GM21381 (cell line): ENCODE measurements at regions not wholly inside any gene's neighbourhood (a gene's known extent, or its start where the extent isn't known, plus 50 kb on each side); places are given as distances from the start of the nearest gene placed in this dataset.

Experiments
- ATAC-seq: cut with Tn5 transposase; IDR thresholded peaks from one replicate; pipeline ENCODE4 v1.9.1; 2021; ENCODE audit warnings: mild to moderate bottlenecking, moderate library complexity; ENCODE audit not compliant: unreplicated experiment

GRCh38 chr10:128879030-128879429 is 588.0 kb upstream of the MGMT start:
- no peak for ATAC-seq

GRCh38 chr10:128879441-128880140 is 587.5 kb upstream of the MGMT start:
- ATAC-seq = no peak

- ATAC-seq = no peak
These were observed 586.8 kb upstream of the MGMT start for GRCh38 chr10:128880159-128880725.

- ATAC-seq = no peak
These were observed 586.0 kb upstream of the MGMT start for GRCh38 chr10:128881086-128881485.

- ATAC-seq = no peak
These were observed 583.6 kb upstream of the MGMT start for GRCh38 chr10:128883231-128884032.

GRCh38 chr10:128884033-128884425 is 583.0 kb upstream of the MGMT start:
- ATAC-seq = no peak

GRCh38 chr10:128884496-128885072 is 582.5 kb upstream of the MGMT start:
- no peak for ATAC-seq

- no peak for ATAC-seq
These were observed 581.2 kb upstream of the MGMT start for GRCh38 chr10:128885573-128886555.

GRCh38 chr10:128887856-128888255 is 579.2 kb upstream of the MGMT start:
- no peak for ATAC-seq

- no peak for ATAC-seq
These were observed 575.0 kb upstream of the MGMT start for GRCh38 chr10:128892005-128892404.

- ATAC-seq = no peak
These were observed 572.4 kb upstream of the MGMT start for GRCh38 chr10:128894641-128895040.

- no peak for ATAC-seq
These were observed 571.6 kb upstream of the MGMT start for GRCh38 chr10:128895473-128895872.

GRCh38 chr10:128896116-128896795 is 570.8 kb upstream of the MGMT start:
- ATAC-seq = no peak

GRCh38 chr10:128896963-128897362 is 570.1 kb upstream of the MGMT start:
- ATAC-seq = no peak

- no peak for ATAC-seq
These were observed 569.5 kb upstream of the MGMT start for GRCh38 chr10:128897401-128898129.

- ATAC-seq = no peak
These were observed 568.7 kb upstream of the MGMT start for GRCh38 chr10:128898133-128898915.

GRCh38 chr10:128898916-128899195 is 568.2 kb upstream of the MGMT start:
- ATAC-seq = no peak

- ATAC-seq = no peak
These were observed 566.6 kb upstream of the MGMT start for GRCh38 chr10:128900456-128900855.

GRCh38 chr10:128901236-128901635 is 565.8 kb upstream of the MGMT start:
- no peak for ATAC-seq
